ENCODE measurements at regions not wholly inside any gene's neighbourhood (a gene's known extent, or its start where the extent isn't known, plus 50 kb on each side); places are given as distances from the start of the nearest gene placed in this dataset.

- Histone ChIP-seq H3K27me3 (no peaks in the 10 kb centered on the region), H3K27ac (no peak overlapping the region), H4K20me1 (ENCODE audit: insufficient read depth, poor library complexity, severe bottlenecking) (no peaks in the 10 kb centered on the region), H2AFZ (no peak overlapping the region), H3K36me3 (replicated peaks; ENCODE audit: insufficient read depth, low read depth) (no peaks in the 10 kb centered on the region), H3K9me3 (ENCODE audit: low read depth) (no peaks in the 10 kb centered on the region), H3K4me1 (ENCODE audit: insufficient read depth) (no peaks in the 10 kb centered on the region), H3K4me3 (no peak overlapping the region), H3K4me2 (no peak overlapping the region), H3K9me2 (replicated peaks; ENCODE audit: insufficient read depth) (no peaks in the 10 kb centered on the region), H3K79me2 (no peaks in the 10 kb centered on the region)
- no peak for TF ChIP-seq EZH2 (IDR thresholded peaks at IDR 0.05; ENCODE audit: borderline replicate concordance)
- no peak for TF ChIP-seq EZH2phosphoT487 (IDR thresholded peaks at IDR 0.05; ENCODE audit: low read depth, severe bottlenecking, unreplicated experiment)
- no peak for TF ChIP-seq CTCF (IDR thresholded peaks at IDR 0.05; ENCODE audit: poor library complexity)
- no peak for DNase-seq (ENCODE audit: low spot score)
- 81% methylated on average over 4 of the region's 4 CpGs for WGBS (ENCODE audit: low lambda C conversion rate, missing lambda C conversion rate)
Observed at GRCh38 chr10:107451047-107451446, 286.5 kb upstream of the SORCS1 start.

DNA sequence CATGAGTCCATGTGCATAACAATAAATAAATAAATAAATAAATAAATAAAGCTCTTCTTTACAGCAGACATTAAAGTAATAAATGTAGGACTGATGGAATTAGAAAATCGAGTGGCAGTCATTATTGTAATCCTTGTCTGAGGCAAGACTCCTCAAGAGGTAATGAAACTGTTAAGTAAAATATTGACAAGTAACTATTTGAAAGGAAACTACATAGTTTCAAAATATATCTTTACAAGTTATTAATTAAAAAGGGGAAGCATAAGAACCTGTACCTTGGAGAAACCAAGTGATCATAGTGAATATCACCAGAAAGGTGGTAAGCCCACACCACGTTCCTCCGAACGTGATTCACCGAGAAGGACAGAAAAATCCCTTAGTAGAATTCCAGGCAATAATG lies 285.6 kb upstream of the SORCS1 start:
- H3K4me1 ChIP-seq (ENCODE audit: insufficient read depth): no peaks in the 10 kb centered on the region
- no peaks in the 10 kb centered on the region for H3K9me2 ChIP-seq (replicated peaks; ENCODE audit: insufficient read depth)
- no peaks in the 10 kb centered on the region for H4K20me1 ChIP-seq (ENCODE audit: insufficient read depth, poor library complexity, severe bottlenecking)
- no peak overlapping the region for H2AFZ ChIP-seq
- H3K9me3 ChIP-seq (ENCODE audit: low read depth): no peaks in the 10 kb centered on the region
- no peaks in the 10 kb centered on the region for H3K79me2 ChIP-seq
- no peak overlapping the region for H3K27ac ChIP-seq
- no peak overlapping the region for H3K4me3 ChIP-seq
- H3K36me3 ChIP-seq (replicated peaks; ENCODE audit: insufficient read depth, low read depth): no peaks in the 10 kb centered on the region
- H3K27me3 ChIP-seq: no peaks in the 10 kb centered on the region
- H3K4me2 ChIP-seq: no peak overlapping the region
- 94% methylated on average over 5 of the region's 5 CpGs for WGBS (ENCODE audit: low lambda C conversion rate, missing lambda C conversion rate)
- no peak for DNase-seq (ENCODE audit: low spot score)
- TF ChIP-seq CTCF (IDR thresholded peaks at IDR 0.05; ENCODE audit: poor library complexity) (no peak), EZH2 (IDR thresholded peaks at IDR 0.05; ENCODE audit: borderline replicate concordance) (no peak), EZH2phosphoT487 (IDR thresholded peaks at IDR 0.05; ENCODE audit: low read depth, severe bottlenecking, unreplicated experiment) (no peak)

DNA sequence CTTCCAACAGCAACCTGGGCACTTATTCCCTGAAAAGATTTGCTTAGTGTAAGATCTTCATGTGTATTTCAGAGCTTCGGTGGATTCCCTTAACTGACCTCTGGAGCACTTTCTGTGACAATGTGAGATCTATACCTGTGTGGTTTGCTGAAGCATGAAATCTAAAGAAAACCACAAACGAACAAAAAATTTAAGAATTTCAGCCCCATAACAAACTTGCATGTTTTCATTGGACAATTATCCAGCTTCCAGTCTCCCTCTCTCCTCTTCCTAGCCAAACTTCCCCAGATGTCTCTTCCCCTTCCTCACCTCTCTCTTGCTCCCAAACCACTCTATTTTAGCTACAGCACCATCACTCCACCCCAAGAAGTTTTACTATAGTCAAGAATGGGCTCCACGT lies 279.9 kb upstream of the SORCS1 start:
- WGBS (ENCODE audit: low lambda C conversion rate, missing lambda C conversion rate): 93% methylated on average over 3 of the region's 3 CpGs
- H3K27me3 ChIP-seq: no peaks in the 10 kb centered on the region
- H3K4me3 ChIP-seq: no peak overlapping the region
- H3K36me3 ChIP-seq (replicated peaks; ENCODE audit: insufficient read depth, low read depth): no peaks in the 10 kb centered on the region
- no peak overlapping the region for H3K27ac ChIP-seq
- no peaks in the 10 kb centered on the region for H4K20me1 ChIP-seq (ENCODE audit: insufficient read depth, poor library complexity, severe bottlenecking)
- H3K4me1 ChIP-seq (ENCODE audit: insufficient read depth): no peaks in the 10 kb centered on the region
- DNase-seq (ENCODE audit: low spot score): no peak
- H3K4me2 ChIP-seq: no peak overlapping the region
- TF ChIP-seq EZH2phosphoT487 (IDR thresholded peaks at IDR 0.05; ENCODE audit: low read depth, severe bottlenecking, unreplicated experiment) (no peak), CTCF (IDR thresholded peaks at IDR 0.05; ENCODE audit: poor library complexity) (no peak), EZH2 (IDR thresholded peaks at IDR 0.05; ENCODE audit: borderline replicate concordance) (no peak)
- H3K9me2 ChIP-seq (replicated peaks; ENCODE audit: insufficient read depth): no peaks in the 10 kb centered on the region
- H2AFZ ChIP-seq: no peak overlapping the region
- no peaks in the 10 kb centered on the region for H3K79me2 ChIP-seq
- no peaks in the 10 kb centered on the region for H3K9me3 ChIP-seq (ENCODE audit: low read depth)

GRCh38 chr10:107443813-107444212 lies 279.3 kb upstream of the SORCS1 start:
- Histone ChIP-seq H3K27me3 (no peaks in the 10 kb centered on the region), H2AFZ (no peak overlapping the region), H3K4me2 (no peak overlapping the region), H3K27ac (no peak overlapping the region), H3K4me1 (ENCODE audit: insufficient read depth) (no peaks in the 10 kb centered on the region), H3K9me3 (ENCODE audit: low read depth) (no peaks in the 10 kb centered on the region), H3K79me2 (no peaks in the 10 kb centered on the region), H3K9me2 (replicated peaks; ENCODE audit: insufficient read depth) (no peaks in the 10 kb centered on the region), H3K36me3 (replicated peaks; ENCODE audit: insufficient read depth, low read depth) (no peaks in the 10 kb centered on the region), H4K20me1 (ENCODE audit: insufficient read depth, poor library complexity, severe bottlenecking) (no peaks in the 10 kb centered on the region), H3K4me3 (no peak overlapping the region)
- no peak for DNase-seq (ENCODE audit: low spot score)
- TF ChIP-seq EZH2phosphoT487 (IDR thresholded peaks at IDR 0.05; ENCODE audit: low read depth, severe bottlenecking, unreplicated experiment) (no peak), EZH2 (IDR thresholded peaks at IDR 0.05; ENCODE audit: borderline replicate concordance) (no peak), CTCF (IDR thresholded peaks at IDR 0.05; ENCODE audit: poor library complexity) (no peak)
- 69% methylated on average over 2 of the region's 2 CpGs for WGBS (ENCODE audit: low lambda C conversion rate, missing lambda C conversion rate)
